ENCODE measurements at regions not wholly inside any gene's neighbourhood (a gene's known extent, or its start where the extent isn't known, plus 50 kb on each side); places are given as distances from the start of the nearest gene placed in this dataset.

DNA sequence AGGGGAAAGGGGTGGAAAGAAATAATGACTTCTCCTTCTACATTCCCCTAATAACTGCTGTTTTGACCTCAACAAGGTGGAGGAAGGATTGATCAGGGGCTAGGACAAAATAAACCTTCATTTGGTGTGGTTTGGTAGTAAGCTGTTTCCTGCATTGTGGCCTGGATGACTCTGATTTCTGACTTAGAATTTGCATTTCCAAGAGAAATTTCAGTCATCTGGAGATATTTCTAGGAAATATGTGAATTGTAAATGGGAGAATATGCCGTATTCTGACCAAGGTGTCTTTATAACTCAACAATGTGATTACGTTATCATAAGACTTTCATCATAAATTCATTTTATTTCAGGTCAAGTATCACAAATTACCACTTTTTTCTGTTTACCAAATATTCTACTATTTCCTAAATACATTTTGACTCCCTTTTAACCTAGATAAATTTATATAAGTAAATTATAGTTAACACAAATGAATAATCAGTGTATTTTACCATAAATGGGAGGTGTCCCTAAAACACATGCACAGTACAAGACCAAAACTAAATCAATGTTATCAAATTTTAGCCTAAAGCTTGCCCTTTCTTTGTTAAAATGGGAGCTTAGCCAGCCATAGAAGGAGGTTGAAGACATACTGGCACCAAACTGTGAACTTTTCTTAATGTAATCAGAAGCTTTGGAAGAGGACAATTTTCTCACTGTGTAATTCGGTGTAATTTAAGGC lies 828.8 kb downstream of the TMTC2 start:
- TF ChIP-seq, protein P1, sequence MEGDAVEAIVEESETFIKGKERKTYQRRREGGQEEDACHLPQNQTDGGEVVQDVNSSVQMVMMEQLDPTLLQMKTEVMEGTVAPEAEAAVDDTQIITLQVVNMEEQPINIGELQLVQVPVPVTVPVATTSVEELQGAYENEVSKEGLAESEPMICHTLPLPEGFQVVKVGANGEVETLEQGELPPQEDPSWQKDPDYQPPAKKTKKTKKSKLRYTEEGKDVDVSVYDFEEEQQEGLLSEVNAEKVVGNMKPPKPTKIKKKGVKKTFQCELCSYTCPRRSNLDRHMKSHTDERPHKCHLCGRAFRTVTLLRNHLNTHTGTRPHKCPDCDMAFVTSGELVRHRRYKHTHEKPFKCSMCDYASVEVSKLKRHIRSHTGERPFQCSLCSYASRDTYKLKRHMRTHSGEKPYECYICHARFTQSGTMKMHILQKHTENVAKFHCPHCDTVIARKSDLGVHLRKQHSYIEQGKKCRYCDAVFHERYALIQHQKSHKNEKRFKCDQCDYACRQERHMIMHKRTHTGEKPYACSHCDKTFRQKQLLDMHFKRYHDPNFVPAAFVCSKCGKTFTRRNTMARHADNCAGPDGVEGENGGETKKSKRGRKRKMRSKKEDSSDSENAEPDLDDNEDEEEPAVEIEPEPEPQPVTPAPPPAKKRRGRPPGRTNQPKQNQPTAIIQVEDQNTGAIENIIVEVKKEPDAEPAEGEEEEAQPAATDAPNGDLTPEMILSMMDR (conservative IDR thresholded peaks at IDR 0.05) = no peak
- no peak for TF ChIP-seq ZFX (IDR thresholded peaks at IDR 0.05)
